PC-9 (cell line): ENCODE measurements at regions not wholly inside any gene's neighbourhood (a gene's known extent, or its start where the extent isn't known, plus 50 kb on each side); places are given as distances from the start of the nearest gene placed in this dataset.
"Not testable (repeated sequence)": the region's sequence is repeated elsewhere in the genome, so short reads cannot be mapped to it uniquely, and the experiment has no call there.

ENCODE experiments used
- BruUV-seq: library from RNA; stranded (reverse); fragments of 400-500 nt; replicated peaks from 2 replicates; lab custom pipeline; 2021; lab: Mats Ljungman, UMichigan
- CTCF ChIA-PET: fragments of 300-600 bp; sonication (Branson Sonifier 250); formaldehyde crosslinking; loops from one replicate; lab custom pipeline; 2022; ENCODE audit warnings: antibody characterized with exemption; lab: Charles Lee
- POLR2A ChIA-PET: fragments of 300-600 bp; sonication (Branson Sonifier 250); formaldehyde crosslinking; loops from one replicate; lab custom pipeline; 2022; ENCODE audit warnings: antibody characterized with exemption; ENCODE audit not compliant: unreplicated experiment; lab: Charles Lee
- DNase-seq, 2 experiments: peaks; one replicate each; pipeline versions ENCODE4 v3.0.0 to v3.0.0-alpha.2; 2015 to 2022; ENCODE audit warnings: mixed read lengths in 1 of 2
- H2AFZ ChIP-seq: fragments of 200-600 bp; sonication (generic); 2 replicates; pipeline ENCODE4 v1.8.1; 2017; ENCODE audit warnings: antibody characterized with exemption
- H3F3A ChIP-seq: fragments of 200-600 bp; sonication (generic); 2 replicates; pipeline ENCODE4 v1.8.1; 2017; ENCODE audit warnings: antibody characterized with exemption, mild to moderate bottlenecking, low read depth; ENCODE audit not compliant: insufficient read depth
- H3K27ac ChIP-seq: fragments of 200-600 bp; sonication (generic); 2 replicates; pipeline ENCODE4 v1.6.1; 2016; ENCODE audit warnings: mixed run types
- H3K27me3 ChIP-seq: fragments of 200-600 bp; sonication (generic); 2 replicates; pipeline ENCODE4 v1.6.1; 2016; ENCODE audit warnings: low read depth, mixed run types; ENCODE audit not compliant: insufficient read depth
- H3K36me3 ChIP-seq: fragments of 200-600 bp; sonication (generic); 2 replicates; pipeline ENCODE4 v1.6.1; 2016; ENCODE audit warnings: low read depth, mixed run types
- H3K4me1 ChIP-seq: fragments of 200-600 bp; sonication (generic); replicated peaks from 2 replicates; pipeline ENCODE4 v1.6.1; 2016; ENCODE audit warnings: mixed run types; ENCODE audit not compliant: insufficient read depth
- H3K4me2 ChIP-seq: fragments of 200-600 bp; sonication (generic); 2 replicates; pipeline ENCODE4 v1.6.1; 2017; ENCODE audit warnings: mixed run types
- H3K4me3 ChIP-seq: fragments of 200-600 bp; sonication (generic); 2 replicates; pipeline ENCODE4 v1.6.1; 2016; ENCODE audit warnings: mixed run types
- H3K79me2 ChIP-seq: fragments of 200-600 bp; sonication (generic); 2 replicates; pipeline ENCODE4 v1.6.1; 2017; ENCODE audit warnings: low read depth, mixed run types
- H3K9me2 ChIP-seq: fragments of 200-600 bp; sonication (generic); 2 replicates; pipeline ENCODE4 v1.8.1; 2017; ENCODE audit warnings: mild to moderate bottlenecking; ENCODE audit not compliant: insufficient read depth
- H3K9me3 ChIP-seq: fragments of 200-600 bp; sonication (generic); 2 replicates; pipeline ENCODE4 v1.8.1; 2016; ENCODE audit warnings: low read depth; ENCODE audit not compliant: insufficient read depth
- H4K20me1 ChIP-seq: fragments of 200-600 bp; sonication (generic); 2 replicates; pipeline ENCODE4 v1.8.1; 2017; ENCODE audit not compliant: insufficient read depth
- CTCF ChIP-seq: fragments of 200-600 bp; sonication (generic); conservative IDR thresholded peaks from 2 replicates; pipeline ENCODE4 v1.6.1; 2017; ENCODE audit warnings: mixed run types, antibody characterized with exemption, mild to moderate bottlenecking, moderate library complexity
- EZH2 ChIP-seq: fragments of 200-600 bp; sonication (generic); IDR thresholded peaks from 2 replicates; pipeline ENCODE4 v1.8.0; 2017; ENCODE audit warnings: antibody characterized with exemption, low read depth
- intact Hi-C: fragments of 100-400 bp; cut with micrococcal nuclease; formaldehyde crosslinking; loops from one replicate; pipeline ENCODE4 v1.10.0; 2022; ENCODE audit not compliant: unreplicated experiment

- H3K36me3 ChIP-seq, result no peaks in the 10 kb centered on the region
- no peak for DNase-seq
- no peaks in the 10 kb centered on the region for H3F3A ChIP-seq
- H3K9me3 ChIP-seq, result no peaks in the 10 kb centered on the region
- H3K27me3 ChIP-seq, result no peaks in the 10 kb centered on the region
- no peak overlapping the region for H3K4me3 ChIP-seq
- no peak overlapping the region for H3K27ac ChIP-seq
- CTCF ChIA-PET, result no interaction called here
- H3K4me2 ChIP-seq, result no peak overlapping the region
- no peaks in the 10 kb centered on the region for H3K79me2 ChIP-seq
- no TSS peak for BruUV-seq
- no peaks in the 10 kb centered on the region for H3K9me2 ChIP-seq
- POLR2A ChIA-PET, result no interaction called here
- TF ChIP-seq EZH2 (no peak), CTCF (no peak)
- intact Hi-C loops, result no loop called here
- H4K20me1 ChIP-seq, result no peaks in the 10 kb centered on the region
- H2AFZ ChIP-seq, result no peak overlapping the region
- H3K4me1 ChIP-seq, result no peaks in the 10 kb centered on the region
Observed at GRCh38 chr18:76613053-76613754, 118.2 kb upstream of the ZNF516 start.

- H3K4me3 ChIP-seq, H3K4me1 ChIP-seq, H3K4me2 ChIP-seq, DNase-seq, BruUV-seq, CTCF ChIA-PET, intact Hi-C loops, POLR2A ChIA-PET, H3F3A ChIP-seq, H3K27ac ChIP-seq, H3K9me2 ChIP-seq, H4K20me1 ChIP-seq, H3K27me3 ChIP-seq, H3K9me3 ChIP-seq, H2AFZ ChIP-seq, H3K36me3 ChIP-seq, H3K79me2 ChIP-seq: not testable (repeated sequence)
Observed at GRCh38 chr18:76611750-76612045, 116.7 kb upstream of the ZNF516 start.

- no peaks in the 10 kb centered on the region for H3K4me1 ChIP-seq
- H2AFZ ChIP-seq, result no peak overlapping the region
- BruUV-seq, result no TSS peak
- H3K27ac ChIP-seq, result no peak overlapping the region
- no peaks in the 10 kb centered on the region for H3K9me2 ChIP-seq
- no peaks in the 10 kb centered on the region for H3K9me3 ChIP-seq
- no peak for DNase-seq
- H3K4me2 ChIP-seq, result no peak overlapping the region
- H3F3A ChIP-seq, result no peaks in the 10 kb centered on the region
- no peaks in the 10 kb centered on the region for H3K79me2 ChIP-seq
- no peaks in the 10 kb centered on the region for H3K27me3 ChIP-seq
- no peaks in the 10 kb centered on the region for H3K36me3 ChIP-seq
- POLR2A ChIA-PET, result no interaction called here
- CTCF ChIA-PET, result no interaction called here
- no peak overlapping the region for H3K4me3 ChIP-seq
- H4K20me1 ChIP-seq, result no peaks in the 10 kb centered on the region
- no peak for TF ChIP-seq CTCF
- intact Hi-C loops, result no loop called here
Observed at GRCh38 chr18:76610933-76611749, 116.1 kb upstream of the ZNF516 start.
